ENCODE measurements at regions not wholly inside any gene's neighbourhood (a gene's known extent, or its start where the extent isn't known, plus 50 kb on each side); places are given as distances from the start of the nearest gene placed in this dataset.

- no peak for TF ChIP-seq EZH2 (IDR thresholded peaks at IDR 0.05; ENCODE audit: borderline replicate concordance, low read depth, low read length, severe bottlenecking)
- TF ChIP-seq, protein P1, sequence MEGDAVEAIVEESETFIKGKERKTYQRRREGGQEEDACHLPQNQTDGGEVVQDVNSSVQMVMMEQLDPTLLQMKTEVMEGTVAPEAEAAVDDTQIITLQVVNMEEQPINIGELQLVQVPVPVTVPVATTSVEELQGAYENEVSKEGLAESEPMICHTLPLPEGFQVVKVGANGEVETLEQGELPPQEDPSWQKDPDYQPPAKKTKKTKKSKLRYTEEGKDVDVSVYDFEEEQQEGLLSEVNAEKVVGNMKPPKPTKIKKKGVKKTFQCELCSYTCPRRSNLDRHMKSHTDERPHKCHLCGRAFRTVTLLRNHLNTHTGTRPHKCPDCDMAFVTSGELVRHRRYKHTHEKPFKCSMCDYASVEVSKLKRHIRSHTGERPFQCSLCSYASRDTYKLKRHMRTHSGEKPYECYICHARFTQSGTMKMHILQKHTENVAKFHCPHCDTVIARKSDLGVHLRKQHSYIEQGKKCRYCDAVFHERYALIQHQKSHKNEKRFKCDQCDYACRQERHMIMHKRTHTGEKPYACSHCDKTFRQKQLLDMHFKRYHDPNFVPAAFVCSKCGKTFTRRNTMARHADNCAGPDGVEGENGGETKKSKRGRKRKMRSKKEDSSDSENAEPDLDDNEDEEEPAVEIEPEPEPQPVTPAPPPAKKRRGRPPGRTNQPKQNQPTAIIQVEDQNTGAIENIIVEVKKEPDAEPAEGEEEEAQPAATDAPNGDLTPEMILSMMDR (IDR thresholded peaks at IDR 0.05; ENCODE audit: extremely low read depth in 1 of 2, insufficient read depth in 1 of 2, low read depth in 1 of 2, low read length in 2 of 2): no peak
- no peak for TF ChIP-seq POLR2A (IDR thresholded peaks at IDR 0.05; ENCODE audit: low read depth, low read length)
- TF ChIP-seq POLR2AphosphoS5 (IDR thresholded peaks at IDR 0.05; ENCODE audit: insufficient read depth, low read depth, low read length): no peak
Observed at GRCh38 chr2:129763966-129764365, 215.5 kb upstream of the RAB6C start.
